Epidermal melanocyte (primary cell): ENCODE measurements at regions not wholly inside any gene's neighbourhood (a gene's known extent, or its start where the extent isn't known, plus 50 kb on each side); places are given as distances from the start of the nearest gene placed in this dataset.
"Not testable (repeated sequence)": the region's sequence is repeated elsewhere in the genome, so short reads cannot be mapped to it uniquely, and the experiment has no call there.

Experiments
- DNase-seq: peaks from one replicate; pipeline ENCODE4 v3.0.0; 2011; ENCODE audit warnings: low spot score; ENCODE audit not compliant: insufficient read length

DNA sequence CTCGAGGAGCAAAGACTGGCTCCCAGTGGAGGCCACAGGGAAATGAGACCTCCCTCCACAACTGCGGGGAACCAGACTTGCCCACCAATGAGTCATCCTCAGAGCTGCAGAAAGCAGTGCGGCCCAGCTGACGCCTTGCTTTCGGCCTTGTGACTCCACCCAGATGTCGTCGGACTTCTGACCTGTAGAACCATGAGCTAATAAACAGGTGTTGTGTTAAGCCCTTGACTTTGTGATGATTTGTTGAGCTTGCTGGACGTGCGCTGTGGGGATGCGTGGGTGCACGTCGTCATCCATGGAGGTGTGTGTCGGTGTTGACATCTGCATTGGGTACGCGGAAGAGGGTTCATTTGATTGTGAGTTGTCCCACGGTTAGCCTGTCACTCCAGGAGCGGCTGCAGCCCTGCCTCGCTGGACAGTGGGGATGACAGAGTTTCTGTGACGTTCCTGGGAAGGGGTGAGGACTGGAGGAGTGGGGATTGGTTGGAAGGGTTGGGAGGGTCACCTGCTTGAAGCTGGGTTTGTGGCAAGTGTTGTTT is 154.1 kb downstream of the SH3BP4 start:
- DNase-seq = no peak

DNA sequence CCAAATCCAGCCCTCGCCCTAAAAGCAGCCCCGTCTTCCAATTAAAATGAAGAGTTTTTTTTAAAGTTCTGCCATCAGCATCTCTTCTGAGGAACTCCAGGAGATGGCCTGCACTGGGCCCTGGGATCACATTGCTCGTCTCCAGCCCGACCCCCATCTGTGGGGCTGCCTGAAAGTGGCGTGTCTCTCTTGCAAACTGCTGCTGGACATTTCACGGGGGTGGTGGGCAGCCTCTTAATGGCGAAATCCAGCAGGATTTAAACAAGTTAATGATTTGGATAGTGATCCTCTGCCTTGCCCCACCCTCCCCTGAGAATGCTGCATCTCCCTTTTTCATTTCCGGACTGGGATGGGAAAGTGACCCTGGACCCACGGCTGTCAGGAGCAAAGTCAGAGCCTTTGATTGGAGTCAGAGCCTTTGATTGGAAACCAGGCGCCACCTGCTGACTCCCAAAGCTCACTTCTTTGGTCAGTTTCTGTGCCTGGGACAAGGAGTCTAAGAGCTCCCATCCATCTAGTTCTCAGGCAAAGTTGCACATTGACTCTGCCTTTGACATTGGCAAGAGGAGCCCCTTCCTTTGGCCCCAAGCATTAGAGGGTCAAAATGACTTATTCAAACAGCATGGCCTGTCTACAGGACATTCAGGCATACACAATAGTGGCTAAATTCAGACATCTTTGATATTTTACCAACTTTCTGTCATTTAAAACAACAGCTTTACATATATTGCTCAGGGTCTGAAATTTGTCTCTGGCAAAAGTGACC is 155.2 kb downstream of the SH3BP4 start:
- peak; percentile 81 for DNase-seq

GRCh38 chr2:235107640-235107951 is 155.8 kb downstream of the SH3BP4 start:
- DNase-seq = no peak

- DNase-seq = not testable (repeated sequence)
Measured at GRCh38 chr2:235109561-235109960, 157.7 kb downstream of the SH3BP4 start.

GRCh38 chr2:235112365-235112764 is 160.5 kb downstream of the SH3BP4 start:
- DNase-seq = no peak

DNA sequence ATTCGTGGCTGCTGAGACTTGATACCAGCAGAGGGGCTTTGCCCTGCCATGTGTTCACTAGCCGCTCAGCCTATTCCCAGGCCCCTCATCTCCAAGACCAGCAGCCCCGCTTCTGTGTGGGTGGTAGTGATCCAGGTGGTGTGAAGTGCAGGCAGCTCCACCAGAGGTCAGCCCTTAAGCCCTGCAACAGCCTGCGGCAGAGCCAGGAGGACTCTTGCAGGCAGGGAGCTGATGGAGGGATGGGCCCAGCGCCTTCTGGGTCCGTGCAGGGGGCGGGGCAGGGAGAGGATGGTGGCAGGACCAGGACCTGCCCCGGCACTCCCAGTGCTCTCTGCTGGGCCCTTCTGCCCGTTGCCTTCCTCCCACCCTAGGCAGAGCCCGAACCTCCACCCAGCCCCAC is 162.0 kb downstream of the SH3BP4 start:
- DNase-seq = no peak

GRCh38 chr2:235114286-235114685 is 162.5 kb downstream of the SH3BP4 start:
- DNase-seq = no peak

- DNase-seq = no peak
Measured at GRCh38 chr2:235115521-235115920, 163.7 kb downstream of the SH3BP4 start.

GRCh38 chr2:235116885-235117492 is 165.2 kb downstream of the SH3BP4 start:
- peak; percentile 33 for DNase-seq

GRCh38 chr2:235126768-235127167 is 175.0 kb downstream of the SH3BP4 start:
- no peak for DNase-seq

- no peak for DNase-seq
Measured at GRCh38 chr2:235127931-235128330, 176.1 kb downstream of the SH3BP4 start.

DNA sequence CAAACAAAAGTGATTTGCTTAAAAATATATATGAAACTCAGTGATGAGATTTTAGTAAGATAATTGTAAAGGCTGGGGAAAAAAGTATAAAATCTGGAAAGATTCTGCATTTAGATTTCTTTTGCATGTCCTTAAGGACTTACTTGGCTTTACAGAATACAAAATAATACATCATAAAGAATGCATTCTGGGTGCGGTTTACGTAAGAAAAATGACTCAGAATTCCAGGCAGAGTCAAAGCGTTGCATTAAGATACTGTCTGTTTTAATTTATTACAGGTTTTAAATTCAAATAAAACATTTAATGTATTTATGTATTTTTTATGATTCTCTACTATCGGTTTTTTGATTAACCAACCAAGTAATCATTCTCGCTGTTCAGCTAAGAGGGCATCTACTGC is 178.0 kb downstream of the SH3BP4 start:
- no peak for DNase-seq

DNA sequence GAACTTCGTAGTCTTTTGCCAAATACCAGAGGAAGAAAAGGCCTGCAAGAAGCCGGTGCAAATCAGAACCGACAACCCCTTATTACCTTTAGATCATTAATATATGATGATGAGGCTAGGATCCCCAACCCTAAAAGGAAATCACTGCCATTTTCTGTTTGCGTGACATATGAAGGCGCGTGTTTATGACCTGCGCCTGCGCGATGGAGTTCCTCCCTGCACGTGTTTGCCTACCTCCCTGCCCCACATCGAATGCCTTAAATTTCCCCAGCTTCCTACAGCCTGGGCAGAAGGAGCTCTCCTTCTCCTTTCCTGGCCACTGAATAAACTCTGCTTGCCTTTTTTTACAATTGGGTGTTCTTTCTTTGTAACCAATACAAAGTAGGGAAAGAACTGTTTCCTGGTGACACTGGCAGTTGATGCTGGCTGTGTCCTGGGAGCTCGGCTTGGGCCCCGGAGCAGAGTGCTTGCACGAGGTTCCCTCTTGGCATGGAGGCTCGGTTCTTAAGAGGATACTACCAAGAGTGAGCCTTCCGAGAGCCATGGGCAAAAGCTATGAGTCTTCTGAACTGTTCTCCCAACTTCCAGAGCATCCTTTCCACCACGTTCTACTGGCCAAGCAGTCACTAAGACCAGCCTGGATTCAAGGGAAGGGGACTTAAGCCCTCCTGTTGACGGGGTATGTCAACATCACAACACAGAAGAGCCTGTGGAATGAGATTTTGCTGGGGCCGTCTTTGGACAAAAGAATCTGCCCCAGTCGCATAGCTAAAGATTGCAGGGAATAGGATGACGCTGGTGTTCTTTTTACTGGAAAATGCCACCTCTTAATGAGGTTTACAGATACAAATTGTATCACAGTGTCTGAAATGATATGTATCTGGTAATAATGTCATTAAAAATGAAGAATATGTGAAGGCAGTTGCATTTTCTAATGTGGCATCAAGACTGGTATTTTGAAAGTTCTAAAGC is 179.8 kb downstream of the SH3BP4 start:
- no peak for DNase-seq

DNA sequence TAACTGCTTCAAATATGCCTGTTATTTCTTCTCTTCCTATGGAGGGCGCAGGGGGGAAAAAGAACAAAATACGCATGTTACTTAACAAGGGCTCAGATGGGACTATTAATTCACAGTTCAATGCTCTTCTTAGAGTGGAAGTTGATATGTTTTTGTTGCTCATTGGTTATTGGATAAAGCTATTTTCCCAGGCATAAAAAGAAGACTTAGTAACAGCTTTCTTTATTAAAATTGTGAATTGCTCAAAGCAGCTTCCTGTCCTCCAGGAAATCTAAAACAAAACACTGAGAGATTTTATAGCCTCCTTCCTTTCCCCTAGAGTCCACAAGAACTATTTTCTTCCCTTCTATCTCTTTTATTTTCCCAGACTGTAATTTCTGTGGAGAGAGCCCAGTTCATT is 180.8 kb downstream of the SH3BP4 start:
- no peak for DNase-seq

GRCh38 chr2:235133837-235134236 is 182.0 kb downstream of the SH3BP4 start:
- no peak for DNase-seq

- no peak for DNase-seq
Measured at GRCh38 chr2:235134420-235134819, 182.6 kb downstream of the SH3BP4 start.

DNA sequence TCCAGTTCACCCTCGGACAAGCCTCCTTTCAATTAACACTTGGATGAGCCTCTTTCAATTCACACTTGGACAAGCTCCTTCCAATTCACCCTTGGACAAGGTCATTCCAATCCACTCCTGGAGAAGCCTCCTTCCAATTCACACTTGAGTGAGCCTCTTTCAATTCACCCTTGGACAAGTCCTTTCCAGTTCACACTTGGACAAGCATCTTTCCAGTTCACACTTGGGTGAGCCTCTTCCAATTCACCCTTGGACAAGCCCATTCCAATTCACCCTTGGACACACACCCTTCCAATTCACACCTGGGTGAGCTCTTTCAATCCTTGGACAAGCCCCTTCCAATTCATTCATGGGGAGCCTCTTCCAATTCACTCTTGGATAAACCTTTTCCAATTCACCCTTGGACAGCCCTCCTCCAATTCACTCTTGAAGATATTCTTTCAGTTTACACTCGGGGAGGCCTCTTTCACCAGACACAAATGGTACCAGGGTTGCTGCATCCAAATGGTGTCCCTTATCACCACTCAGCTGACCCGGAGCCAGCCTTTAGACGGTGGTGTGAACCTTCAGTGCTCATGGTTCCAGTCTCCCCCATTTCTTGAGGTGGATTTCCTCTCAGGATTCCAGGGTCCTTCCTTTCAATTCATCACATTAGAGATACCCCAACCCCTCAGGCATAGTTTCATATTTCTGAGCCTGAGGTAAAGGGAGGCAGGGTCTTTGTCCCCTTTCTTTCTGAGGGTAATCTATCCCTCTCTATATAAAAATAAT is 183.6 kb downstream of the SH3BP4 start:
- no peak for DNase-seq

GRCh38 chr2:235135990-235136561 is 184.3 kb downstream of the SH3BP4 start:
- DNase-seq = peak; percentile 64

GRCh38 chr2:235138339-235138738 is 186.5 kb downstream of the SH3BP4 start:
- no peak for DNase-seq

DNA sequence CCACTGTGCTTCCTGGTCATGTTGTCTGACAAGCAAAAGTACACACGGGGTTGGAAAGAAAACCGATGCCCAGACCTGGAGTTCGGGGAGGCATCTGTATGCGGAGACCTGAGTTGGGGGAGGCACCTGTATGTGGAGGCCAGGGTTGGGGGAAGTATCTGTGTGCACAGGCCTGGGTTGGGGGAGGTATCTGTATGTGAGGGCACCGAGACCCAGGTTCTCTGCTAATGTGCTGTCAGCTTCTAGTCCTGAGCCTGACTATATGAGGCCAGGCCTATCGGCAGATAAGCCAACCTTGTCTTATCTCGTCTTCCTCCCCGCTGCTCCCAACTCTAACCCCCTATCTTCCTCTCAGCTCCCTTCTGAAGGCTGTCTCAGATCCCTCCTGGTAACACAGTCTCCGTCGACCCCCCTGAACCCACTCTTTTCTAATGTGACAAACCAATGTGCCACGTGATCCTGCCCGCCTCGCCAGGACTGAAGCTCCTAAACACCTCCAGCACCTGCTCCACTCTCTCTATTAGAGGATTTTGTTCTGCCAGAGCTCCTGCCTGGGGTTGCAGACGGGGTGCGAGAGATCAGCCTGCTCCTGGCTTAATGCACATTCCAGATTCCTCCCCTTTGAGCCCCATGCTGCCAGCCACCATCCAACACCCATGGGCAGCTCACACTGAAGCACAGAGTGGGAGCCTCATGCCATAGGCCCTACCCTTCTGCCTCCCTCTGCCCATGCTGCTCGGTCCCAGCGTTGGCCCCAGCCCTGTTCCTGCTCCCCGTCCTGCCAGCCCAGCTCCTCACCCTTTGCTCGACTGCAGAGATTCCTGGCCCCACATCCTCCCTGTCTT is 188.4 kb downstream of the SH3BP4 start:
- DNase-seq = no peak
